GM21723 (cell line): ENCODE measurements at regions not wholly inside any gene's neighbourhood (a gene's known extent, or its start where the extent isn't known, plus 50 kb on each side); places are given as distances from the start of the nearest gene placed in this dataset.
"Not testable (repeated sequence)": the region's sequence is repeated elsewhere in the genome, so short reads cannot be mapped to it uniquely, and the experiment has no call there.

Experiments used
- ATAC-seq: cut with Tn5 transposase; IDR thresholded peaks from one replicate; pipeline ENCODE4 v1.9.1; 2021; ENCODE audit warnings: mild to moderate bottlenecking, moderate library complexity; ENCODE audit not compliant: unreplicated experiment

GRCh38 chr2:241956521-241957110, 87.1 kb downstream of the RTP5 start:
- no peak for ATAC-seq

- ATAC-seq, result no peak
Observed at GRCh38 chr2:241957276-241957675, 87.7 kb downstream of the RTP5 start.

GRCh38 chr2:241958818-241959545, 89.5 kb downstream of the RTP5 start:
- ATAC-seq, result no peak

GRCh38 chr2:241959751-241960269, 90.3 kb downstream of the RTP5 start:
- ATAC-seq, result no peak

GRCh38 chr2:241961454-241961853, 91.9 kb downstream of the RTP5 start:
- ATAC-seq, result no peak

- ATAC-seq, result no peak
Observed at GRCh38 chr2:241964133-241964532, 94.6 kb downstream of the RTP5 start.

- peak; percentile 89 for ATAC-seq
Observed at GRCh38 chr2:241965931-241966412, 96.4 kb downstream of the RTP5 start.

- no peak for ATAC-seq
Observed at GRCh38 chr2:241966647-241967466, 97.3 kb downstream of the RTP5 start.

GRCh38 chr2:241967467-241968144, 98.1 kb downstream of the RTP5 start:
- no peak for ATAC-seq

GRCh38 chr2:241968417-241968816, 98.9 kb downstream of the RTP5 start:
- ATAC-seq, result no peak

GRCh38 chr2:241969182-241969581, 99.7 kb downstream of the RTP5 start:
- ATAC-seq, result not testable (repeated sequence)

GRCh38 chr2:241970716-241971115, 101.2 kb downstream of the RTP5 start:
- no peak for ATAC-seq

GRCh38 chr2:241974096-241974495, 104.6 kb downstream of the RTP5 start:
- no peak for ATAC-seq

- no peak for ATAC-seq
Observed at GRCh38 chr2:241974851-241975592, 105.5 kb downstream of the RTP5 start.

- no peak for ATAC-seq
Observed at GRCh38 chr2:241975593-241976284, 106.2 kb downstream of the RTP5 start.

GRCh38 chr2:241976296-241976695, 106.8 kb downstream of the RTP5 start:
- ATAC-seq, result no peak

GRCh38 chr2:241977557-241978300, 108.2 kb downstream of the RTP5 start:
- no peak for ATAC-seq

GRCh38 chr2:241978670-241979069, 109.1 kb downstream of the RTP5 start:
- ATAC-seq, result no peak

- no peak for ATAC-seq
Observed at GRCh38 chr2:241980193-241980592, 110.7 kb downstream of the RTP5 start.
